ENCODE measurements at regions not wholly inside any gene's neighbourhood (a gene's known extent, or its start where the extent isn't known, plus 50 kb on each side); places are given as distances from the start of the nearest gene placed in this dataset.

DNA sequence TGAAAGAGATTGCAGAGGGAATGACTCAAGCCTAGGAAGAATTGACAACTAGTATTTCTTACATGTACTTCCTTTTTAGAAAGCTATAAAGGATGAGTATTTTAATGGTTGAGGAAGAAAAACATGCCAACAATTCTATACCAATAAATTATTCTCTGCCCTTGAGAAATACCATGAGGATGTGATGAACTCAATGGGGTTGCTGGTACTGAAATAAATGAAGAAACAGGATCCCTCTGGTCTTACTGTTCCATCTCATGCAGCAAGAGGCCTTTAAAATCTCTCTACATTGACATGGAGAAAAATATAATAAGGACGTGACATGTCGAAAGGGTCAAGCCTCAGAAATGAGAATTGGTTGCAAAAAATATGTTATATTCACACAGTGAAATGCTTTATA, 477.3 kb downstream of the GABRG2 start:
- TF ChIP-seq ZFX (IDR thresholded peaks at IDR 0.05): no peak
- TF ChIP-seq, protein P1, sequence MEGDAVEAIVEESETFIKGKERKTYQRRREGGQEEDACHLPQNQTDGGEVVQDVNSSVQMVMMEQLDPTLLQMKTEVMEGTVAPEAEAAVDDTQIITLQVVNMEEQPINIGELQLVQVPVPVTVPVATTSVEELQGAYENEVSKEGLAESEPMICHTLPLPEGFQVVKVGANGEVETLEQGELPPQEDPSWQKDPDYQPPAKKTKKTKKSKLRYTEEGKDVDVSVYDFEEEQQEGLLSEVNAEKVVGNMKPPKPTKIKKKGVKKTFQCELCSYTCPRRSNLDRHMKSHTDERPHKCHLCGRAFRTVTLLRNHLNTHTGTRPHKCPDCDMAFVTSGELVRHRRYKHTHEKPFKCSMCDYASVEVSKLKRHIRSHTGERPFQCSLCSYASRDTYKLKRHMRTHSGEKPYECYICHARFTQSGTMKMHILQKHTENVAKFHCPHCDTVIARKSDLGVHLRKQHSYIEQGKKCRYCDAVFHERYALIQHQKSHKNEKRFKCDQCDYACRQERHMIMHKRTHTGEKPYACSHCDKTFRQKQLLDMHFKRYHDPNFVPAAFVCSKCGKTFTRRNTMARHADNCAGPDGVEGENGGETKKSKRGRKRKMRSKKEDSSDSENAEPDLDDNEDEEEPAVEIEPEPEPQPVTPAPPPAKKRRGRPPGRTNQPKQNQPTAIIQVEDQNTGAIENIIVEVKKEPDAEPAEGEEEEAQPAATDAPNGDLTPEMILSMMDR (conservative IDR thresholded peaks at IDR 0.05): no peak
- no peak overlapping the region for H3K27ac ChIP-seq

GRCh38 chr5:162550236-162550635, 482.7 kb downstream of the GABRG2 start:
- TF ChIP-seq, protein P1 (conservative IDR thresholded peaks at IDR 0.05): no peak
- TF ChIP-seq ZFX (IDR thresholded peaks at IDR 0.05): no peak
- H3K27ac ChIP-seq: no peak overlapping the region

GRCh38 chr5:162558120-162558519, 490.5 kb downstream of the GABRG2 start:
- H3K27ac ChIP-seq: no peak overlapping the region
- TF ChIP-seq, protein P1 (conservative IDR thresholded peaks at IDR 0.05): no peak
- TF ChIP-seq ZFX (IDR thresholded peaks at IDR 0.05): no peak

GRCh38 chr5:162567644-162568043, 500.1 kb downstream of the GABRG2 start:
- no peak overlapping the region for H3K27ac ChIP-seq
- TF ChIP-seq, protein P1 (conservative IDR thresholded peaks at IDR 0.05): no peak
- TF ChIP-seq ZFX (IDR thresholded peaks at IDR 0.05): no peak

GRCh38 chr5:162573758-162574157, 506.2 kb downstream of the GABRG2 start:
- TF ChIP-seq ZFX (IDR thresholded peaks at IDR 0.05): no peak
- TF ChIP-seq, protein P1 (conservative IDR thresholded peaks at IDR 0.05): no peak
- H3K27ac ChIP-seq: no peak overlapping the region

GRCh38 chr5:162591724-162592123, 524.2 kb downstream of the GABRG2 start:
- TF ChIP-seq ZFX (IDR thresholded peaks at IDR 0.05): no peak
- TF ChIP-seq, protein P1 (conservative IDR thresholded peaks at IDR 0.05): no peak

DNA sequence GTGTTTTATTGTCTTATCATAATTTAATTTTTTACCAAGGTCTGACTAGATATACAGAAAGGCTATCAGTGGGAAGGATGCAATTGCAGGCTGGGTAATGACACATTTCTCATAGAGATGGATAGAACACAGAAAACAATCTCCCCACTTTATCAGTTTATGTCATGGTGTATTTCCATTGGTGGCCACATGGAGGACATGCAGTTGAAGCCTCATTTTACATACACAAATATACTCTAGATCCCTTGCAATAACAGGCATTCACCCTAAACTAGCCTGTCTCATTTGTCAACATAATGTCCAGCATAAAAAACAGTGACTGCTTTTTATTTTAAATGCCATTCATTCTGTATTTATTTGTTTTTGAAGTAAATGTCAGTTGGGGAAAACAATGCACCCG, 526.3 kb downstream of the GABRG2 start:
- no peak for TF ChIP-seq ZFX (IDR thresholded peaks at IDR 0.05)
- TF ChIP-seq, protein P1 (conservative IDR thresholded peaks at IDR 0.05): peak; percentile 62
- no peak overlapping the region for H3K27ac ChIP-seq

More at GRCh38 chr5:162591724-162592123, 524.2 kb downstream of the GABRG2 start:
- H3K27ac ChIP-seq: no peak overlapping the region

Measured in C4-2B (cell line).